ENCODE measurements at regions not wholly inside any gene's neighbourhood (a gene's known extent, or its start where the extent isn't known, plus 50 kb on each side); places are given as distances from the start of the nearest gene placed in this dataset.

- TF ChIP-seq CTCF (IDR thresholded peaks at IDR 0.05), result no peak
- no peak for TF ChIP-seq POLR2A (IDR thresholded peaks at IDR 0.05)
These were observed 142.8 kb downstream of the EDEM1 start for GRCh38 chr3:5330152-5330810.
